ENCODE measurements at regions not wholly inside any gene's neighbourhood (a gene's known extent, or its start where the extent isn't known, plus 50 kb on each side); places are given as distances from the start of the nearest gene placed in this dataset.

- no peaks in the 10 kb centered on the region for H3K9me3 ChIP-seq (ENCODE audit: control insufficient read depth, low read length)
- H3K36me3 ChIP-seq (ENCODE audit: control insufficient read depth in 1 of 2, insufficient read depth in 2 of 2, low read depth in 1 of 2, low read length in 2 of 2), result no peaks in the 10 kb centered on the region
- H2BK120ac ChIP-seq (ENCODE audit: low read depth, low read length), result no peak overlapping the region
- H3K4ac ChIP-seq (ENCODE audit: low read depth in 1 of 2, low read length in 2 of 2), result no peak overlapping the region
- H2BK5ac ChIP-seq (ENCODE audit: low read depth, low read length, poor library complexity, severe bottlenecking), result no peak overlapping the region
- H2BK12ac ChIP-seq (ENCODE audit: low read length in 2 of 2), result no peak overlapping the region
- H2AK5ac ChIP-seq (ENCODE audit: low read length, severe bottlenecking), result no peak overlapping the region
- H2AFZ ChIP-seq (ENCODE audit: low read depth, low read length), result no peak overlapping the region
- no peak overlapping the region for H2BK15ac ChIP-seq (ENCODE audit: low read depth, poor library complexity, severe bottlenecking)
- 53% methylated on average over 6 of the region's 6 CpGs for WGBS
- DNase-seq, result no peak
- peak overlapping the region; percentile 28 for H4K91ac ChIP-seq (ENCODE audit: low read length)
- no peaks in the 10 kb centered on the region for H3K79me1 ChIP-seq (replicated peaks; ENCODE audit: low read length, poor library complexity, severe bottlenecking)
- peaks cover 0 to 19% of the 10 kb centered on the region in 2 experiments for H3K27me3 ChIP-seq (ENCODE audit: control insufficient read depth in 1 of 2, insufficient read depth in 1 of 2, low read length in 2 of 2)
- no peak overlapping the region for H4K8ac ChIP-seq (ENCODE audit: low read length)
- H3K27ac ChIP-seq (ENCODE audit: low read length, poor library complexity, severe bottlenecking), result no peak overlapping the region
- H3K4me3 ChIP-seq (ENCODE audit: insufficient read depth in 1 of 2, low read depth in 1 of 2, low read length in 2 of 2), result no peak overlapping the region
- H3K4me1 ChIP-seq (ENCODE audit: control insufficient read depth, insufficient read depth, low read depth, low read length), result no peaks in the 10 kb centered on the region
- H3K14ac ChIP-seq (ENCODE audit: low read length in 2 of 2), result no peak overlapping the region
- no peak overlapping the region for H3K4me2 ChIP-seq (ENCODE audit: low read length, poor library complexity, severe bottlenecking)
- no peak overlapping the region for H3K18ac ChIP-seq (ENCODE audit: low read depth in 1 of 2, low read length in 2 of 2)
- no peak overlapping the region for H3K9ac ChIP-seq (ENCODE audit: low read length)
- no peak overlapping the region for H3K23ac ChIP-seq (ENCODE audit: low read length in 2 of 2)
Observed at GRCh38 chr17:34756637-34757021, 177.2 kb downstream of the TMEM132E start.

GRCh38 chr17:34755981-34756636 lies 176.7 kb downstream of the TMEM132E start:
- Histone ChIP-seq H3K27ac (ENCODE audit: low read length, poor library complexity, severe bottlenecking) (no peak overlapping the region), H3K18ac (ENCODE audit: low read depth in 1 of 2, low read length in 2 of 2) (no peak overlapping the region), H3K36me3 (ENCODE audit: control insufficient read depth in 1 of 2, insufficient read depth in 2 of 2, low read depth in 1 of 2, low read length in 2 of 2) (no peaks in the 10 kb centered on the region), H3K23ac (ENCODE audit: low read length in 2 of 2) (no peak overlapping the region), H3K79me1 (replicated peaks; ENCODE audit: low read length, poor library complexity, severe bottlenecking) (no peaks in the 10 kb centered on the region), H2BK5ac (ENCODE audit: low read depth, low read length, poor library complexity, severe bottlenecking) (no peak overlapping the region), H3K4me1 (ENCODE audit: control insufficient read depth, insufficient read depth, low read depth, low read length) (no peaks in the 10 kb centered on the region), H3K9ac (ENCODE audit: low read length) (no peak overlapping the region), H3K4ac (ENCODE audit: low read depth in 1 of 2, low read length in 2 of 2) (no peak overlapping the region), H4K91ac (ENCODE audit: low read length) (no peak overlapping the region), H2AK5ac (ENCODE audit: low read length, severe bottlenecking) (no peak overlapping the region), H3K4me3 (ENCODE audit: insufficient read depth in 1 of 2, low read depth in 1 of 2, low read length in 2 of 2) (no peak overlapping the region), H2BK15ac (ENCODE audit: low read depth, poor library complexity, severe bottlenecking) (no peak overlapping the region), H2AFZ (ENCODE audit: low read depth, low read length) (no peak overlapping the region), H2BK120ac (ENCODE audit: low read depth, low read length) (no peak overlapping the region), H3K14ac (ENCODE audit: low read length in 2 of 2) (no peak overlapping the region), H3K4me2 (ENCODE audit: low read length, poor library complexity, severe bottlenecking) (no peak overlapping the region), H2BK12ac (ENCODE audit: low read length in 2 of 2) (no peak overlapping the region), H3K27me3 (ENCODE audit: control insufficient read depth in 1 of 2, insufficient read depth in 1 of 2, low read length in 2 of 2) (peaks cover 0 to 19% of the 10 kb centered on the region in 2 experiments), H4K8ac (ENCODE audit: low read length) (no peak overlapping the region), H3K9me3 (ENCODE audit: control insufficient read depth, low read length) (no peaks in the 10 kb centered on the region)
- 73% methylated on average over 11 of the region's 12 CpGs for WGBS
- no peak for DNase-seq

- H2AK5ac ChIP-seq (ENCODE audit: low read length, severe bottlenecking), result no peak overlapping the region
- H3K4me1 ChIP-seq (ENCODE audit: control insufficient read depth, insufficient read depth, low read depth, low read length), result no peaks in the 10 kb centered on the region
- no peak overlapping the region for H2AFZ ChIP-seq (ENCODE audit: low read depth, low read length)
- no peak overlapping the region for H3K27ac ChIP-seq (ENCODE audit: low read length, poor library complexity, severe bottlenecking)
- WGBS, result 84% methylated on average over 7 of the region's 7 CpGs
- no peak overlapping the region for H2BK120ac ChIP-seq (ENCODE audit: low read depth, low read length)
- no peak overlapping the region for H4K91ac ChIP-seq (ENCODE audit: low read length)
- no peak overlapping the region for H2BK12ac ChIP-seq (ENCODE audit: low read length in 2 of 2)
- no peak overlapping the region for H3K14ac ChIP-seq (ENCODE audit: low read length in 2 of 2)
- H2BK15ac ChIP-seq (ENCODE audit: low read depth, poor library complexity, severe bottlenecking), result no peak overlapping the region
- H3K23ac ChIP-seq (ENCODE audit: low read length in 2 of 2), result no peak overlapping the region
- DNase-seq, result no peak
- H3K4me3 ChIP-seq (ENCODE audit: insufficient read depth in 1 of 2, low read depth in 1 of 2, low read length in 2 of 2), result no peak overlapping the region
- H3K4ac ChIP-seq (ENCODE audit: low read depth in 1 of 2, low read length in 2 of 2), result no peak overlapping the region
- no peaks in the 10 kb centered on the region for H3K36me3 ChIP-seq (ENCODE audit: control insufficient read depth in 1 of 2, insufficient read depth in 2 of 2, low read depth in 1 of 2, low read length in 2 of 2)
- H3K79me1 ChIP-seq (replicated peaks; ENCODE audit: low read length, poor library complexity, severe bottlenecking), result no peaks in the 10 kb centered on the region
- no peak overlapping the region for H4K8ac ChIP-seq (ENCODE audit: low read length)
- no peak overlapping the region for H2BK5ac ChIP-seq (ENCODE audit: low read depth, low read length, poor library complexity, severe bottlenecking)
- H3K27me3 ChIP-seq (ENCODE audit: control insufficient read depth in 1 of 2, insufficient read depth in 1 of 2, low read length in 2 of 2), result peaks cover 0 to 19% of the 10 kb centered on the region in 2 experiments
- H3K9me3 ChIP-seq (ENCODE audit: control insufficient read depth, low read length), result no peaks in the 10 kb centered on the region
- no peak overlapping the region for H3K4me2 ChIP-seq (ENCODE audit: low read length, poor library complexity, severe bottlenecking)
- no peak overlapping the region for H3K18ac ChIP-seq (ENCODE audit: low read depth in 1 of 2, low read length in 2 of 2)
- no peak overlapping the region for H3K9ac ChIP-seq (ENCODE audit: low read length)
Observed at GRCh38 chr17:34755371-34755770, 176.0 kb downstream of the TMEM132E start.

- H3K79me1 ChIP-seq (replicated peaks; ENCODE audit: low read length, poor library complexity, severe bottlenecking), result no peaks in the 10 kb centered on the region
- no peak overlapping the region for H2BK12ac ChIP-seq (ENCODE audit: low read length in 2 of 2)
- H4K91ac ChIP-seq (ENCODE audit: low read length), result no peak overlapping the region
- no peak overlapping the region for H3K9ac ChIP-seq (ENCODE audit: low read length)
- H3K27ac ChIP-seq (ENCODE audit: low read length, poor library complexity, severe bottlenecking), result no peak overlapping the region
- no peak overlapping the region for H3K18ac ChIP-seq (ENCODE audit: low read depth in 1 of 2, low read length in 2 of 2)
- H3K9me3 ChIP-seq (ENCODE audit: control insufficient read depth, low read length), result no peaks in the 10 kb centered on the region
- no peaks in the 10 kb centered on the region for H3K36me3 ChIP-seq (ENCODE audit: control insufficient read depth in 1 of 2, insufficient read depth in 2 of 2, low read depth in 1 of 2, low read length in 2 of 2)
- no peaks in the 10 kb centered on the region for H3K4me1 ChIP-seq (ENCODE audit: control insufficient read depth, insufficient read depth, low read depth, low read length)
- no peak overlapping the region for H2BK5ac ChIP-seq (ENCODE audit: low read depth, low read length, poor library complexity, severe bottlenecking)
- H3K4me2 ChIP-seq (ENCODE audit: low read length, poor library complexity, severe bottlenecking), result no peak overlapping the region
- peaks cover 0 to 9% of the 10 kb centered on the region in 2 experiments for H3K27me3 ChIP-seq (ENCODE audit: control insufficient read depth in 1 of 2, insufficient read depth in 1 of 2, low read length in 2 of 2)
- H3K4ac ChIP-seq (ENCODE audit: low read depth in 1 of 2, low read length in 2 of 2), result no peak overlapping the region
- WGBS, result 27% methylated on average over 1 of the region's 1 CpG
- DNase-seq, result no peak
- H2AFZ ChIP-seq (ENCODE audit: low read depth, low read length), result no peak overlapping the region
- H3K14ac ChIP-seq (ENCODE audit: low read length in 2 of 2), result no peak overlapping the region
- H3K23ac ChIP-seq (ENCODE audit: low read length in 2 of 2), result no peak overlapping the region
- no peak overlapping the region for H2AK5ac ChIP-seq (ENCODE audit: low read length, severe bottlenecking)
- no peak overlapping the region for H2BK120ac ChIP-seq (ENCODE audit: low read depth, low read length)
- no peak overlapping the region for H3K4me3 ChIP-seq (ENCODE audit: insufficient read depth in 1 of 2, low read depth in 1 of 2, low read length in 2 of 2)
- no peak overlapping the region for H2BK15ac ChIP-seq (ENCODE audit: low read depth, poor library complexity, severe bottlenecking)
- no peak overlapping the region for H4K8ac ChIP-seq (ENCODE audit: low read length)
Observed at GRCh38 chr17:34750004-34750403, 170.6 kb downstream of the TMEM132E start.
